MV-4-11 (cell line): ENCODE measurements at regions not wholly inside any gene's neighbourhood (a gene's known extent, or its start where the extent isn't known, plus 50 kb on each side); places are given as distances from the start of the nearest gene placed in this dataset.

ENCODE experiments used
- DNase-seq: peaks from one replicate; lab custom pipeline; 2025; lab: John Stamatoyannopoulos, UW

DNA sequence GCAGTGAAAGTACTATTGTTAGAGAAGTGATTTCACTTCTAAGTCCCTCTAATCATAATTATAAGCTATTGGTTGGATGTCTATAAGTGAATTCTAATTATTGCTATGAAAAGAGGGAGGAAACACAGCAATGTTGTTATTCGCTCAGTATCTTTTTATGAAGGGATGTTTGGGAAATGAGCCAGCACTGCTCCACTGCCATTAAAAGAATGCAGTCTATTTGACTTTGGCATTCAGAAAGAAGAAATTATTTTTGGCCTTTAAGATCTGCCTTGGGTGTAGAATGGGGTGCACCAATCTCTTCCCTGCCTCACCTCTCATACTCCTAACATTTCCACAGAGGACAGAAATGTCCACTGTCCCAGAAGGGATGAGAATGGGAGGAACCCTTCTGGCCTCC lies 332.0 kb downstream of the SPATA31D1 start:
- DNase-seq, result no peak

GRCh38 chr9:82325907-82326306 lies 337.3 kb downstream of the SPATA31D1 start:
- DNase-seq, result no peak

- no peak for DNase-seq
Measured at GRCh38 chr9:82327641-82328040, 339.1 kb downstream of the SPATA31D1 start.

GRCh38 chr9:82331079-82331478 lies 342.5 kb downstream of the SPATA31D1 start:
- no peak for DNase-seq

DNA sequence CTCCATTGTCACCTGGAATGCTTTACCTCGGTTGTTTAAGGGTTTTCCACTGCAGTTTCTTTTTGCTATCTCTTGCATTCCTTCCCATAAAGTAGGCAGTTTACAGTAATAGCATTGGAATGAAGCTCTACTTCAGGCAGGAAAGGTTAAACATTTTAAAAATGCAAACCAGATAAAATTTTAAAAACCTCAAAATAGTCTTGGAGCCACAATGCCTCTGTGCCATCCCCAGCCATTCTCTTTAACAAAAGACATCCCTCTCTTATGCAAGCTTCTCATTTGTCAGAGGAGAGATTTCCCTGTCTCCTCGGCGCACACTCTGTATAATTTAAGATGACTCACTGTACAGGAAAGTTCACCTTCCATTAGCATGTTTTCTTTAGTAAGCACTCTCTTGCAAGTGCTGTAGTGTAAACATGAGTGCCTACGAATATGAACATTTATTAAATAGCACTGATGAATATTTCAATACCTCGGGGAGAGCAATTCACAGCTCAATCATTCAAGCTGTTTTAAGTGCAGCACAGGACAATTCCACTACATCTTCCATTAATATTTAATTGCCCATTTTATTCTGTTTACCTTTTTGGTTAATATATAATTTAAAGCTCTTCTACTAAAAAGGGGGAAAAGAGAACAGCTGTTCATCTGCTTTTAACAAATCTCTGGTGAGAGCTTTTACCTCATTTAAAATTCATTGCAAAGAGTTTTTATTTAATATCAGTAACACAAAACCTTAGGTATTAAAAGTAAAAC lies 343.6 kb downstream of the SPATA31D1 start:
- DNase-seq, result no peak

DNA sequence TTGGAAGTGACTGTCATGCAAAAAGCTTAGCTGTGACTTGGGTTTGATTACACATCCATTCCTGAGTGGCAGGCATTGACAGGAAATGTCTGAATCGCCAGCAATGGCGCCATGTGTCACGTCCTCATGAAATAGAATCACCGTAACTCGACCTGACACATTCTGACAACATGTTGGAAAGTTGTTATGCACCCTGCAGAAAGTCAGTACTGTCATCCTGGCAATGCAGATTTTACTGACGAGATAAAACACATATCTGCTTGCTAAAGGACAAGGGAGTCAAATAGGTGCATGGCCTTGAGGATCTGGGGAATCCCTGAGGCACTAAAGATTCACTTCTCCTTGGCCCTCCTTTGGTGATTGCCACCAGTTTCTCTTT lies 344.2 kb downstream of the SPATA31D1 start:
- DNase-seq, result no peak

GRCh38 chr9:82333671-82334070 lies 345.1 kb downstream of the SPATA31D1 start:
- DNase-seq, result no peak

DNA sequence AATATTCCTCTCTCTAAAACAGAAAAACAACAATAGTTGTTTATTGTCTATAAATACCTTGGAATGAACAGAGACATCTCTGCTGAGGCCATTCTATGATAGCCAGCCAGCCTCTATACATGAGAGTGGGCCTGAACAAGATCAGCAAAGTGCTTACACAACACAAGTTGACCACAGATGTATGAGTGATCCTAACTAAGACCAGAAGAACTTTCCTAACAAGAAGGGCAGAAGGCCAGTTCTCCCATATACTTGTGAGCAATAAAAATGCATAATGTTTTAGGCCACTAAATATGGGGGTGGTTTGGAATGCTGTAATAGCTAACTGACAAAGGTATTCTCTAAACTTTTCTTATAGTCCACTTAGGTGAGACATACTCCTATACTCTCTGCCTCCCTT lies 345.7 kb downstream of the SPATA31D1 start:
- DNase-seq, result no peak

DNA sequence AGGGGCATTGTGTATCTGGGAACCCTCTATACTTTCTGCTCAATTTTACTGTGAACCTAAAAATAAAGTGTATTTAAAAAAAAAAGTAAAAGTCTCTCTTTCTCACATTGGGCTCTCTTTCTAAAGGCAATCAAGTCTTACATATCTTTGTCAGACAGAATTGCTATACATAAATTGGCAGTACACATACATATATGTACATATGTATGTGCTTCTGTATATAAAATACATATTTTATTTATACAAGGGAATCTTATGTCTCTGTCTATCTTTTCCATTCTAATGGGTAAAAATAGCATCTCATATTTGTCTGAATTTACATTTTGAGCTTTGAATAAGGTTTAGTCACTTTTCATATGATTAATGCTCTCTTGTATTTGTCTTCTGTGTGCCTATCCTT lies 348.8 kb downstream of the SPATA31D1 start:
- DNase-seq, result no peak

DNA sequence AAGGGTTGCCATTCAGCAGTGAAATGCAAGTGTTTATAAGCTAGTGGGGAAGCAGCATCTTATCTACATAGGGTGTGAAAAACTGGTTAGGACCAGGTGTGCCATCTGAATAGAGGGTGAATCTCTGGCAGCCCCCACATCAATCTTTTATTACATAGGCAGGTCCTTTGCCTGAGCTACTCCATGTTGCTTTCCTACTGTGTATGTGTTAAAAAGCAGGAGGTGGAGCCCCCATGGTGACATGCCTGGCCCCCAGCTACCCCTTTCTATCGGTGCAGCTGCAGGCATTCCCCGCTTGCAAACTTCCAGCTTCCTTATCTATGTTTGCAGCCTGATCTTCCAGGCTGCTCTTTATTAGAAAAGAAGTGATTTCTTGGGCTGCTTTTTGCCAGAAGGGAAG lies 353.5 kb downstream of the SPATA31D1 start:
- DNase-seq, result no peak

DNA sequence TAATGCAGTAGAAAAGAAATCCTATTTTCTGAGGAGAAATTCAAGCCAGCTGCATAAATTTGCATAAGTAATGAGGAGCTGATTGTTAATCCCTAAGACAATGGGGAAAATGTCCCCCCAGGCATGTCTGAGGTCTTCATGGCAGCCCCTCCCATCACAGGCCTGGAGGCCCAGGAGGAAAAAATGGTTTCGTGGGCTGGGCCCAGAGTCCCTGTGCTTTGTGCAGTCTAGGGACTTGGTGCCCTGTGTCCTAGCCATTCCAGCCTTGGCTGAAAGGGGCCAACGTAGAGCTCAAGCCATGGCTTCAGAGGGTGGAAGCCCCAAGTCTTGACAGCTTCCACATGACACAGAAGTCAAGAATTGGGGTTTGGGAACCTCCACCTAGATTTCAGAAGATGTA lies 357.5 kb downstream of the SPATA31D1 start:
- no peak for DNase-seq

GRCh38 chr9:82353631-82354278 lies 365.2 kb downstream of the SPATA31D1 start:
- no peak for DNase-seq

GRCh38 chr9:82354279-82354659 lies 365.7 kb downstream of the SPATA31D1 start:
- no peak for DNase-seq

DNA sequence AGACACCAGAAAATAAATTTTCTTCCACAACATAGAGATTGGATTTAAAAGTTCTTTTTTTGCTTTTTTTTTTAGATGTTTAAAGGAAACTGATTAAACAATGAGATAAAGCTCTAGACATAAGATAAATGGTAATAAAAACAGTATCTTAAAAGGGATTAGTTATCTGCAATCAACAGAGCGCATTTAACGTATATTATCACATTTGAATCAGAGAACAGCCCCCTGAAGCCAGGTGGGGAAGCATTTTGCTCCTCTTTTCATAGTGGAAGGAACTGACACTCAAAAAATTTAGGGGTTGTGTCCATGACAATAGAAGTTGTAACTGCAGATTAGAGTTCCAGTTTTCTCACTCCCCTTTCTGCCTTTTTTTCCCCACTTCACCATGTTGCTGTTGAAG lies 367.6 kb downstream of the SPATA31D1 start:
- no peak for DNase-seq

GRCh38 chr9:82356871-82357270 lies 368.3 kb downstream of the SPATA31D1 start:
- no peak for DNase-seq

GRCh38 chr9:82363198-82363597 lies 374.6 kb downstream of the SPATA31D1 start:
- DNase-seq, result no peak

- DNase-seq, result no peak
Measured at GRCh38 chr9:82363682-82364081, 375.1 kb downstream of the SPATA31D1 start.

DNA sequence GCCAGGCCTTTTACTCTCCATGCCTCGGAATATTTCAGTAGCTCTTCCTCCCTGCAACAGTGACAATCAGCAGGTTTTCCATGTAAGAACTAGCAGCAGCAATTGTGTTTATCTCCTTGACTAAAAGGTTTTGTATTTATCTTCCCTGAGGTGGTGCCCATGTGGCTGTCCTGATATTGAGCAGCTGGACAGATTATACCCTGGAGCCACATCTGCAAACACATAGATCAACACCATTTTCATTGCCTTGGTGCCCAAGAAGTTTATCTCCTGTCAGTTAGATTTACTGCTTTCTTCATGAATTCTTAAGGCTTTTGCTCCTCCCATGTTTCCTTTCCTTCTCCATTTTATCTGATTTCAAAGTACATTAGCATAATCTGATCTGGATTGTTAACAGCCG lies 378.4 kb downstream of the SPATA31D1 start:
- no peak for DNase-seq

DNA sequence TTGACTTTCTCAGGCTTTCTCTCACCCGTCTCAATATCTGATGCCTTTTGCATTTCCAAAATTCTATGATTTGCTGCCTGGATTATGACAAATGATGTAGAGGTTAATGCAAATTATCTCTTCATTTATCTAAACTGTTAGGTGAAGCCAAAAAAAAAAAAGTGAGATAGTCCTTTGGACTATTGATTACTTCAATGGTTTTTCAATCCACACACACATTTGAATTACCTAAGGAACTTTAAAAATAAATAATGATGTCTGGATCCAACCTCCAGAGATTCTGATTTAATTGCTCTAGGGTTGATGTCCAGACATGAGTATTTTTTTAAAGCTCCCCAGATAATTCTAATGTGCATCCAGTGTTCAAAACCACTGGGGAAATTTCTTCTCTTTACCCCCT lies 379.4 kb downstream of the SPATA31D1 start:
- no peak for DNase-seq

GRCh38 chr9:82369251-82369945 lies 380.8 kb downstream of the SPATA31D1 start:
- no peak for DNase-seq

DNA sequence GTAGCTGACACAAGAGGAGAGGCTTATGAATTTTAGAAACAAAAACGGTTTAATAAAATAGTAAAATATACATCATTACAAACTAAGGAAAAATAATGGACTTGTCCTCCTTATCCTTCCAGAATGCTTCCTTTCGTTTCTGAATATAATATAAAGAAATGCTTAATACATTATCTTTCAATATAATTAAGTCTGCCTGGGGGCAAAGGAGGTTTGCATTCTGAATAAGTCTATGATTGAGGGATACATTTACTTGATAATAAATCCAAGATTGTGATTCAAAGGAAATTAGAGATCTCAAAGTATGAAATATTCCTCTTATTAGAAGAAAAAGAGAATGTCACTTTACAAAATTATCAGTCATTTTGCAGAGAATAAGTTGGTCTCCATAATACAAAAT lies 386.5 kb downstream of the SPATA31D1 start:
- DNase-seq, result no peak

DNA sequence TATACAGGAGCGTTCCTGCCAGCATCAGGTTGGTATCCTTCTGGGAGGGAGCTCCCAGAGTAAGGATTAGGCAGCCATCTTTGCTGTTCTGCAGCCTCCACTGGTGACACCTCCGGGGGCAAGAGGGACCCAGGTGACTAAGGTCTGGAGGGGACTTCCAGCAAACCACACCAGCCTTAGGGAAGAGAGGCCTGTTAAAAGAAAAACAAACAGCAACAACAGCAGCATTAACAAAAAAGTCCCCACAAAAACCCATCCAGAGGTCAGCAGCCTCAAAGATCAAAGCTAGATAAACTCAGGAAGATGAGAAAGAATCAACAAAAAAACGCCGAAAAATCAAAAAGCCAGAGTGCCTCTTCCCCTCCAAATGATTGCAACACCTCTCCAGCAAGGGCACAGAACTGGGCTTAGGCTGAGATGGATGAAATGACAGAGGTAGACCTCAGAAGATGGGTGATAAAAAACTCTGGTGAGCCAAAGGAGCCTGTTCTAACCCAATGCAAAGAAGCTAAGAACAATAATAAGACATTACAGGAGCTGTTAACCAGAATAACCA lies 388.2 kb downstream of the SPATA31D1 start:
- no peak for DNase-seq
